ENCODE measurements at regions not wholly inside any gene's neighbourhood (a gene's known extent, or its start where the extent isn't known, plus 50 kb on each side); places are given as distances from the start of the nearest gene placed in this dataset.

DNA sequence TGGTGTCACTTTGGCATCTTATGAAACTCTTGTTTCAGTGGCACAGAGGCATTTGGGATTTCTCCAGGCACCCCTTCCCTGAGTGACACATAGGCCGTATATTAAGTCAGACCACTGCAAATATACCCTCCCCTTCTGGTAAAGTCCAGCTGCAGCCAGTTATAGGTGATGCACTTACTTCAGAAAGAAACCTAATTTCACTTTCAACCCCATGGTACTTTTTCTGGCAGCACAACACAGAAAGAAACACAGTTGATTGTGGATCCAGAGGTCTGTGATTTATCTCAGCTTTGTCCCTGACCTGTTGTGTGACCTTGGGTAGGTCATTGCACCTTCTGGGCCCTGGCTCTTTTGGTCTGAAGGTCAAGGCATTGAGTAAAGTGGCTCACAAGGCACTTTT, 173.2 kb downstream of the BUB3 start (continued):
- TF ChIP-seq, protein P1, sequence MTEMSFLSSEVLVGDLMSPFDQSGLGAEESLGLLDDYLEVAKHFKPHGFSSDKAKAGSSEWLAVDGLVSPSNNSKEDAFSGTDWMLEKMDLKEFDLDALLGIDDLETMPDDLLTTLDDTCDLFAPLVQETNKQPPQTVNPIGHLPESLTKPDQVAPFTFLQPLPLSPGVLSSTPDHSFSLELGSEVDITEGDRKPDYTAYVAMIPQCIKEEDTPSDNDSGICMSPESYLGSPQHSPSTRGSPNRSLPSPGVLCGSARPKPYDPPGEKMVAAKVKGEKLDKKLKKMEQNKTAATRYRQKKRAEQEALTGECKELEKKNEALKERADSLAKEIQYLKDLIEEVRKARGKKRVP (CRISPR knock-in tag; IDR thresholded peaks at IDR 0.05), result no peak
- TF ChIP-seq ZNF569 (CRISPR knock-in tag; IDR thresholded peaks at IDR 0.05; ENCODE audit: borderline replicate concordance) (no peak), CC2D1A (CRISPR knock-in tag; IDR thresholded peaks at IDR 0.05) (no peak), DNMT3B (CRISPR knock-in tag; conservative IDR thresholded peaks at IDR 0.05) (no peak), SP1 (IDR thresholded peaks at IDR 0.05) (no peak), SP1 (CRISPR knock-in tag; IDR thresholded peaks at IDR 0.05) (no peak)
- TF ChIP-seq, protein P2, sequence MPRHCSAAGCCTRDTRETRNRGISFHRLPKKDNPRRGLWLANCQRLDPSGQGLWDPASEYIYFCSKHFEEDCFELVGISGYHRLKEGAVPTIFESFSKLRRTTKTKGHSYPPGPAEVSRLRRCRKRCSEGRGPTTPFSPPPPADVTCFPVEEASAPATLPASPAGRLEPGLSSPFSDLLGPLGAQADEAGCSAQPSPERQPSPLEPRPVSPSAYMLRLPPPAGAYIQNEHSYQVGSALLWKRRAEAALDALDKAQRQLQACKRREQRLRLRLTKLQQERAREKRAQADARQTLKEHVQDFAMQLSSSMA (CRISPR knock-in tag; IDR thresholded peaks at IDR 0.05), result no peak

- no TSS peak for BruUV-seq (replicated peaks)
- Histone ChIP-seq H3K4me3 (replicated peaks in 1 of 3; ENCODE audit: insufficient read depth in 1 of 3, low read depth in 2 of 3, low read length in 3 of 3) (no peak overlapping the region), H3K9ac (ENCODE audit: insufficient read depth, low read depth, low read length) (no peak overlapping the region), H3K4me2 (ENCODE audit: low read depth, low read length) (no peak overlapping the region), H3K79me2 (ENCODE audit: insufficient read depth, low read length) (no peaks in the 10 kb centered on the region), H4K20me1 (ENCODE audit: insufficient read depth, low read length) (no peaks in the 10 kb centered on the region), H2AFZ (ENCODE audit: low read length) (no peak overlapping the region), H3K27me3 (ENCODE audit: control insufficient read depth in 1 of 2, insufficient read depth in 2 of 2, low read length in 2 of 2) (no peaks in the 10 kb centered on the region; a peak in 1 of 5 replicates), H3K9me3 (ENCODE audit: low read length) (no peaks in the 10 kb centered on the region), H3K36me3 (replicated peaks in 1 of 2; ENCODE audit: control insufficient read depth in 1 of 2, insufficient read depth in 2 of 2, low read length in 2 of 2) (no peaks in the 10 kb centered on the region), H3K27ac (ENCODE audit: extremely low read length, insufficient read depth, low read length) (no peak overlapping the region), H3K4me1 (ENCODE audit: insufficient read depth, low read length) (no peaks in the 10 kb centered on the region)
- DNase-seq (ENCODE audit: low spot score), result no peak
- intact Hi-C loops (cut with micrococcal nuclease; ENCODE audit: unreplicated experiment), result no loop called here
- no peak for FAIRE-seq
- ChIA-PET CTCF (ENCODE audit: low intra/inter-chr PET ratio, low total read pairs) (no interaction called here), POLR2A (no interaction called here)
- ATAC-seq, result no peak
- WGBS (ENCODE audit: low lambda C conversion rate), result 2% methylated on average over 2 of the region's 2 CpGs
- in situ Hi-C loops (cut with HindIII; ENCODE audit: extremely low pct_ligation_motif_present, low pct_unique_long_range_greater_than_20kb), result no loop called here
- TF ChIP-seq ZFP82 (CRISPR knock-in tag; IDR thresholded peaks at IDR 0.05; ENCODE audit: borderline replicate concordance) (no peak), PTBP1 (IDR thresholded peaks at IDR 0.05; ENCODE audit: low read depth, low read length, poor library complexity, severe bottlenecking) (no peak), ZNF780A (CRISPR knock-in tag; IDR thresholded peaks at IDR 0.05) (no peak), NFIC (IDR thresholded peaks at IDR 0.05; ENCODE audit: low read length) (no peak), ZNF737 (CRISPR knock-in tag; IDR thresholded peaks at IDR 0.05; ENCODE audit: borderline replicate concordance) (no peak), ZNF138 (CRISPR knock-in tag; IDR thresholded peaks at IDR 0.05; ENCODE audit: low read depth) (no peak), NR2C2 (CRISPR knock-in tag; IDR thresholded peaks at IDR 0.05; ENCODE audit: borderline replicate concordance) (no peak), TBX2 (CRISPR knock-in tag; IDR thresholded peaks at IDR 0.05; ENCODE audit: borderline replicate concordance) (no peak), CREM (IDR thresholded peaks at IDR 0.05) (no peak), CREM (CRISPR knock-in tag; IDR thresholded peaks at IDR 0.05) (no peak), ZC3H4 (CRISPR knock-in tag; IDR thresholded peaks at IDR 0.05; ENCODE audit: borderline replicate concordance) (no peak), ELF1 (CRISPR knock-in tag; IDR thresholded peaks at IDR 0.05) (no peak), CCDC6 (CRISPR knock-in tag; IDR thresholded peaks at IDR 0.05) (no peak), NFE2L1 (CRISPR knock-in tag; IDR thresholded peaks at IDR 0.05; ENCODE audit: borderline replicate concordance) (no peak), ZNF850 (CRISPR knock-in tag; conservative IDR thresholded peaks at IDR 0.05) (no peak)
- TF ChIP-seq, protein P3, sequence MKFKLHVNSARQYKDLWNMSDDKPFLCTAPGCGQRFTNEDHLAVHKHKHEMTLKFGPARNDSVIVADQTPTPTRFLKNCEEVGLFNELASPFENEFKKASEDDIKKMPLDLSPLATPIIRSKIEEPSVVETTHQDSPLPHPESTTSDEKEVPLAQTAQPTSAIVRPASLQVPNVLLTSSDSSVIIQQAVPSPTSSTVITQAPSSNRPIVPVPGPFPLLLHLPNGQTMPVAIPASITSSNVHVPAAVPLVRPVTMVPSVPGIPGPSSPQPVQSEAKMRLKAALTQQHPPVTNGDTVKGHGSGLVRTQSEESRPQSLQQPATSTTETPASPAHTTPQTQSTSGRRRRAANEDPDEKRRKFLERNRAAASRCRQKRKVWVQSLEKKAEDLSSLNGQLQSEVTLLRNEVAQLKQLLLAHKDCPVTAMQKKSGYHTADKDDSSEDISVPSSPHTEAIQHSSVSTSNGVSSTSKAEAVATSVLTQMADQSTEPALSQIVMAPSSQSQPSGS (CRISPR knock-in tag; IDR thresholded peaks at IDR 0.05), result no peak
Measured at GRCh38 chr10:123327896-123328295, 173.7 kb downstream of the BUB3 start.

Measured in HepG2 (cell line).